ENCODE measurements at regions not wholly inside any gene's neighbourhood (a gene's known extent, or its start where the extent isn't known, plus 50 kb on each side); places are given as distances from the start of the nearest gene placed in this dataset.

- TF ChIP-seq, protein P1, sequence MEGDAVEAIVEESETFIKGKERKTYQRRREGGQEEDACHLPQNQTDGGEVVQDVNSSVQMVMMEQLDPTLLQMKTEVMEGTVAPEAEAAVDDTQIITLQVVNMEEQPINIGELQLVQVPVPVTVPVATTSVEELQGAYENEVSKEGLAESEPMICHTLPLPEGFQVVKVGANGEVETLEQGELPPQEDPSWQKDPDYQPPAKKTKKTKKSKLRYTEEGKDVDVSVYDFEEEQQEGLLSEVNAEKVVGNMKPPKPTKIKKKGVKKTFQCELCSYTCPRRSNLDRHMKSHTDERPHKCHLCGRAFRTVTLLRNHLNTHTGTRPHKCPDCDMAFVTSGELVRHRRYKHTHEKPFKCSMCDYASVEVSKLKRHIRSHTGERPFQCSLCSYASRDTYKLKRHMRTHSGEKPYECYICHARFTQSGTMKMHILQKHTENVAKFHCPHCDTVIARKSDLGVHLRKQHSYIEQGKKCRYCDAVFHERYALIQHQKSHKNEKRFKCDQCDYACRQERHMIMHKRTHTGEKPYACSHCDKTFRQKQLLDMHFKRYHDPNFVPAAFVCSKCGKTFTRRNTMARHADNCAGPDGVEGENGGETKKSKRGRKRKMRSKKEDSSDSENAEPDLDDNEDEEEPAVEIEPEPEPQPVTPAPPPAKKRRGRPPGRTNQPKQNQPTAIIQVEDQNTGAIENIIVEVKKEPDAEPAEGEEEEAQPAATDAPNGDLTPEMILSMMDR (IDR thresholded peaks at IDR 0.05; ENCODE audit: borderline replicate concordance, extremely low read depth, insufficient read depth), result no peak
- no peak overlapping the region for H3K27ac ChIP-seq (ENCODE audit: low read depth in 2 of 2, low read length in 2 of 2)
- H3K36me3 ChIP-seq (ENCODE audit: control insufficient read depth in 2 of 3, insufficient read depth in 3 of 3, low read length in 3 of 3), result no peaks in the 10 kb centered on the region
- intact Hi-C loops (cut with DNase I), result no loop called here
- H3K4me1 ChIP-seq (ENCODE audit: control insufficient read depth in 2 of 3, insufficient read depth in 2 of 3, low read depth in 1 of 3, low read length in 3 of 3), result no peaks in the 10 kb centered on the region
- H3K9me3 ChIP-seq (ENCODE audit: control insufficient read depth in 2 of 3, insufficient read depth in 1 of 3, low read length in 3 of 3), result no peaks in the 10 kb centered on the region
- FAIRE-seq (no peak), DNase-seq (no peak)
- no peak overlapping the region for H3K4me3 ChIP-seq (ENCODE audit: low read length in 3 of 3)
- no peaks in the 10 kb centered on the region for H3K27me3 ChIP-seq (ENCODE audit: control insufficient read depth, insufficient read depth, low read length)
- H3K9ac ChIP-seq (ENCODE audit: low read length in 3 of 3), result no peak overlapping the region
Observed at GRCh38 chr5:67291671-67292070, 95.1 kb upstream of the CD180 start.

DNA sequence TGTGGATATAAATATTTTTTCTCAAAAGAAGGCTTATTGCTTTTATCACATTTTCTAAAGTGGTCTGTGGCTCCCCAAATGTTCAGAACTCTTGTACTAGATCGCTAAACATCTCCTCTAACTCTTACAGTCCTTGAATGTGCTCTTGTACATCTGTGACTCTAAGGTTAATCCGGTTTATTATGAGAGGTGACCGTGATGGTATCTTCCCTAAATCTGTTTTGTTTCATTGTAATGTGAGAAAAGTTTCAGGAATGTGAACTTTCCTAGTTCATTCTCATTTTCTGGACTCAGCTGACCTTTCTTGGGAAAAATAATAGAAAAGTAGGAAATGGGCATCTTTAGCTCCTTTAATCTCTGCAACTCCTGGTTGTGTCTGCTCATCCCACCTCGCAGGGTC is 94.5 kb upstream of the CD180 start:
- DNase-seq (no peak), FAIRE-seq (no peak)
- TF ChIP-seq, protein P1 (IDR thresholded peaks at IDR 0.05; ENCODE audit: borderline replicate concordance, extremely low read depth, insufficient read depth), result no peak
- Histone ChIP-seq H3K27me3 (ENCODE audit: control insufficient read depth, insufficient read depth, low read length) (no peaks in the 10 kb centered on the region), H3K9me3 (ENCODE audit: control insufficient read depth in 2 of 3, insufficient read depth in 1 of 3, low read length in 3 of 3) (no peaks in the 10 kb centered on the region), H3K9ac (ENCODE audit: low read length in 3 of 3) (no peak overlapping the region), H3K36me3 (ENCODE audit: control insufficient read depth in 2 of 3, insufficient read depth in 3 of 3, low read length in 3 of 3) (no peaks in the 10 kb centered on the region), H3K27ac (ENCODE audit: low read depth in 2 of 2, low read length in 2 of 2) (no peak overlapping the region), H3K4me1 (ENCODE audit: control insufficient read depth in 2 of 3, insufficient read depth in 2 of 3, low read depth in 1 of 3, low read length in 3 of 3) (no peaks in the 10 kb centered on the region), H3K4me3 (ENCODE audit: low read length in 3 of 3) (no peak overlapping the region)
- intact Hi-C loops (cut with DNase I), result no loop called here

- no peak overlapping the region for H3K27ac ChIP-seq (ENCODE audit: low read depth in 2 of 2, low read length in 2 of 2)
- TF ChIP-seq, protein P1 (IDR thresholded peaks at IDR 0.05; ENCODE audit: borderline replicate concordance, extremely low read depth, insufficient read depth), result no peak
- intact Hi-C loops (cut with DNase I), result no loop called here
Observed at GRCh38 chr5:67290655-67291054, 94.1 kb upstream of the CD180 start.

More at GRCh38 chr5:67290655-67291054, 94.1 kb upstream of the CD180 start:
- no peak overlapping the region for H3K4me3 ChIP-seq (ENCODE audit: low read length in 3 of 3)
- H3K9me3 ChIP-seq (ENCODE audit: control insufficient read depth in 2 of 3, insufficient read depth in 1 of 3, low read length in 3 of 3), result no peaks in the 10 kb centered on the region
- DNase-seq, result no peak
- H3K9ac ChIP-seq (ENCODE audit: low read length in 3 of 3), result no peak overlapping the region
- no peaks in the 10 kb centered on the region for H3K4me1 ChIP-seq (ENCODE audit: control insufficient read depth in 2 of 3, insufficient read depth in 2 of 3, low read depth in 1 of 3, low read length in 3 of 3)
- FAIRE-seq, result no peak
- no peaks in the 10 kb centered on the region for H3K36me3 ChIP-seq (ENCODE audit: control insufficient read depth in 2 of 3, insufficient read depth in 3 of 3, low read length in 3 of 3)
- no peaks in the 10 kb centered on the region for H3K27me3 ChIP-seq (ENCODE audit: control insufficient read depth, insufficient read depth, low read length)

Data from kidney (tissue), 13 donors.